Liver (tissue), 8 donors: ENCODE measurements at regions not wholly inside any gene's neighbourhood (a gene's known extent, or its start where the extent isn't known, plus 50 kb on each side); places are given as distances from the start of the nearest gene placed in this dataset.

Experiments used
- DNase-seq: peaks from one replicate; pipeline ENCODE4 v3.0.0-alpha.2; 2017; ENCODE audit warnings: low spot score
- H3K27ac ChIP-seq, 2 donors: one replicate each; pipeline ENCODE4 v1.7.0; 2013; ENCODE audit warnings: inconsistent platforms in 2 of 2, low read length in 2 of 2, control low read depth in 1 of 2, low read depth in 1 of 2, mild to moderate bottlenecking in 1 of 2
- H3K27me3 ChIP-seq, 4 donors: one replicate each; pipeline versions ENCODE4 v1.6.1 to v1.7.0; 2013; ENCODE audit warnings: low read length in 3 of 4, inconsistent platforms in 1 of 4, mild to moderate bottlenecking in 1 of 4, moderate library complexity in 1 of 4; ENCODE audit not compliant: control insufficient read depth in 4 of 4, insufficient read depth in 4 of 4
- H3K36me3 ChIP-seq, 4 donors: one replicate each; pipeline versions ENCODE4 v1.6.1 to v1.7.0; 2013; ENCODE audit warnings: low read length in 3 of 4, mild to moderate bottlenecking in 3 of 4, low read depth in 1 of 4, moderate library complexity in 1 of 4; ENCODE audit not compliant: control insufficient read depth in 4 of 4, insufficient read depth in 3 of 4
- H3K4me1 ChIP-seq, 4 donors: one replicate each; pipeline versions ENCODE4 v1.6.1 to v1.7.0; 2013; ENCODE audit warnings: low read length in 3 of 4, mild to moderate bottlenecking in 3 of 4, moderate library complexity in 1 of 4; ENCODE audit not compliant: control insufficient read depth in 4 of 4, insufficient read depth in 4 of 4
- H3K4me3 ChIP-seq, 3 donors: one replicate each; pipeline versions ENCODE4 v1.6.1 to v1.7.0; 2013; ENCODE audit warnings: low read length in 3 of 3, control low read depth in 1 of 3, low read depth in 1 of 3, mild to moderate bottlenecking in 1 of 3
- H3K9ac ChIP-seq, 2 donors: one replicate each; pipeline ENCODE4 v1.7.0; 2013; ENCODE audit warnings: low read length in 2 of 2, mild to moderate bottlenecking in 2 of 2, moderate library complexity in 2 of 2, control low read depth in 1 of 2, low read depth in 1 of 2
- H3K9me3 ChIP-seq, 4 donors: one replicate each; pipeline versions ENCODE4 v1.6.1 to v1.7.0; 2013; ENCODE audit warnings: low read length in 3 of 4; ENCODE audit not compliant: control insufficient read depth in 4 of 4
- CTCF ChIP-seq: fragments of 150-350 bp; IDR thresholded peaks from 2 replicates; pipeline ENCODE4 v1.5.1; 2017; ENCODE audit warnings: improper control_type of control experiment, low read depth, low read length; ENCODE audit not compliant: missing input control
- FOXA1 ChIP-seq: IDR thresholded peaks from 2 replicates; pipeline ENCODE4 v1.6.1; 2016; ENCODE audit warnings: antibody characterized with exemption
- FOXA2 ChIP-seq: IDR thresholded peaks from 2 replicates; pipeline ENCODE4 v1.6.1; 2016; ENCODE audit warnings: antibody characterized with exemption
- GABPA ChIP-seq, 2 donors: IDR thresholded peaks in 1 of 2; conservative IDR thresholded peaks in 1 of 2; 2 replicates each; pipeline ENCODE4 v1.6.1; 2016; ENCODE audit warnings: antibody characterized with exemption in 2 of 2, mild to moderate bottlenecking in 1 of 2, moderate library complexity in 1 of 2
- HNF4A ChIP-seq, 2 donors: conservative IDR thresholded peaks; 2 replicates each; pipeline ENCODE4 v1.6.1; 2016; ENCODE audit warnings: antibody characterized with exemption in 2 of 2, mild to moderate bottlenecking in 2 of 2
- HNF4G ChIP-seq: IDR thresholded peaks from 2 replicates; pipeline ENCODE4 v1.6.1; 2016; ENCODE audit warnings: antibody characterized with exemption
- MAX ChIP-seq: IDR thresholded peaks from 2 replicates; pipeline ENCODE4 v1.6.1; 2016; ENCODE audit warnings: antibody characterized with exemption
- NR2F2 ChIP-seq: IDR thresholded peaks from 2 replicates; pipeline ENCODE4 v1.6.1; 2016; ENCODE audit warnings: antibody characterized with exemption
- REST ChIP-seq: IDR thresholded peaks from 2 replicates; pipeline ENCODE4 v1.6.1; 2016; ENCODE audit warnings: antibody characterized with exemption, mild to moderate bottlenecking
- RXRA ChIP-seq, 2 donors: IDR thresholded peaks; 2 replicates each; pipeline ENCODE4 v1.6.1; 2017 to 2018; ENCODE audit warnings: antibody characterized with exemption in 2 of 2, mild to moderate bottlenecking in 1 of 2
- SP1 ChIP-seq: IDR thresholded peaks from 2 replicates; pipeline ENCODE4 v1.6.1; 2018; ENCODE audit warnings: antibody characterized with exemption, mild to moderate bottlenecking
- TAF1 ChIP-seq: conservative IDR thresholded peaks from 2 replicates; pipeline ENCODE4 v1.6.1; 2016; ENCODE audit warnings: antibody characterized with exemption, mild to moderate bottlenecking
- YY1 ChIP-seq: IDR thresholded peaks from 2 replicates; pipeline ENCODE4 v1.6.1; 2016; ENCODE audit warnings: antibody characterized with exemption, mild to moderate bottlenecking
- ZBTB33 ChIP-seq: IDR thresholded peaks from 2 replicates; pipeline ENCODE4 v1.6.1; 2016; ENCODE audit warnings: antibody characterized with exemption
- WGBS: extraction: QIAGEN DNeasy Blood & Tissue Kit; methylation state at CpG from one replicate; pipeline ENCODE4 v1.1.7; 2013; 5-methylcytosine and 5-hydroxymethylcytosine counted together
- donor health status: healthy.
- donor health status: healthy.
- donor health status: healthy.
- donor health status: healthy.
- donor health status: healthy.

- TF ChIP-seq ZBTB33 (no peak), RXRA (IDR thresholded peaks at IDR 0.05) (no peak), FOXA1 (no peak)
Measured at GRCh38 chr9:110121170-110121569, 86.8 kb downstream of the C9orf152 start (continued).

- no peak for DNase-seq
- H3K27me3 ChIP-seq: no peaks in the 10 kb centered on the region
- peaks cover 4 to 32% (median 18%) of the 10 kb centered on the region in 4 donors for H3K4me1 ChIP-seq
- no peaks in the 10 kb centered on the region for H3K9me3 ChIP-seq
- TF ChIP-seq REST (no peak), MAX (no peak), GABPA (IDR thresholded peaks at IDR 0.05 in 1 of 2, conservative IDR thresholded peaks at IDR 0.05 in 1 of 2) (no peak), CTCF (no peak), NR2F2 (no peak), FOXA1 (no peak), TAF1 (no peak)
- H3K27ac ChIP-seq: no peak overlapping the region
- no peak overlapping the region for H3K9ac ChIP-seq
- no peaks in the 10 kb centered on the region for H3K36me3 ChIP-seq
- no peak overlapping the region for H3K4me3 ChIP-seq
- WGBS: 96% methylated on average over 5 of the region's 5 CpGs
Measured at GRCh38 chr9:110123341-110124095, 84.4 kb downstream of the C9orf152 start.

- WGBS: 80% methylated on average over 4 of the region's 4 CpGs
- H3K27ac ChIP-seq: peak overlapping the region in 1 of 2 donors; percentile 45
- no peak for DNase-seq
- no peaks in the 10 kb centered on the region for H3K36me3 ChIP-seq
- no peak for TF ChIP-seq HNF4A (conservative IDR thresholded peaks at IDR 0.05)
- no peak for TF ChIP-seq HNF4G
- TF ChIP-seq TAF1: no peak
- TF ChIP-seq REST: no peak
- no peak for TF ChIP-seq CTCF
- TF ChIP-seq FOXA2: no peak
- TF ChIP-seq SP1: no peak
- TF ChIP-seq YY1: no peak
- no peak for TF ChIP-seq GABPA (IDR thresholded peaks at IDR 0.05 in 1 of 2, conservative IDR thresholded peaks at IDR 0.05 in 1 of 2)
- TF ChIP-seq RXRA (IDR thresholded peaks at IDR 0.05): no peak
- no peak overlapping the region for H3K4me3 ChIP-seq
- H3K27me3 ChIP-seq: no peaks in the 10 kb centered on the region
- no peak overlapping the region for H3K9ac ChIP-seq
- H3K9me3 ChIP-seq: no peaks in the 10 kb centered on the region
- H3K4me1 ChIP-seq: peaks cover 4 to 32% (median 18%) of the 10 kb centered on the region in 4 donors
Measured at GRCh38 chr9:110124439-110124838, 83.5 kb downstream of the C9orf152 start.
